ENCODE measurements at regions not wholly inside any gene's neighbourhood (a gene's known extent, or its start where the extent isn't known, plus 50 kb on each side); places are given as distances from the start of the nearest gene placed in this dataset.

GRCh38 chr2:349390-349789 is 61.5 kb upstream of the ALKAL2 start:
- Histone ChIP-seq H3K79me1 (ENCODE audit: low read depth, low read length) (no peaks in the 10 kb centered on the region), H4K8ac (ENCODE audit: extremely low read depth, insufficient read depth, low read length) (no peak overlapping the region), H4K20me1 (replicated peaks in 1 of 2; ENCODE audit: control insufficient read depth in 1 of 2, insufficient read depth in 2 of 2, low read length in 2 of 2) (no peaks in the 10 kb centered on the region), H3K27ac (ENCODE audit: low read depth, low read length) (no peak overlapping the region), H3K4me3 (ENCODE audit: extremely low read depth in 1 of 4, insufficient read depth in 2 of 4, low read depth in 3 of 4, low read length in 4 of 4) (no peak overlapping the region), H3K9me3 (ENCODE audit: insufficient read depth in 2 of 2, low read depth in 1 of 2, low read length in 1 of 2) (no peaks in the 10 kb centered on the region), H3K4me1 (replicated peaks in 1 of 4; ENCODE audit: control insufficient read depth in 3 of 4, insufficient read depth in 4 of 4, low read length in 3 of 4) (no peaks in the 10 kb centered on the region), H3K79me2 (ENCODE audit: control insufficient read depth in 1 of 2, insufficient read depth in 2 of 2, low read length in 2 of 2) (no peaks in the 10 kb centered on the region), H2BK5ac (ENCODE audit: low read depth, low read length) (no peak overlapping the region), H2AK5ac (ENCODE audit: low read depth, low read length) (no peak overlapping the region), H2BK120ac (replicated peaks; ENCODE audit: low read depth, low read length) (no peak overlapping the region), H3K23ac (ENCODE audit: insufficient read length) (no peak overlapping the region), H2BK20ac (ENCODE audit: low read length) (no peak overlapping the region), H3K9ac (replicated peaks in 1 of 4; ENCODE audit: extremely low read depth in 1 of 4, low read depth in 3 of 4, low read length in 3 of 4) (no peak overlapping the region), H3K56ac (replicated peaks; ENCODE audit: insufficient read length, low read depth, low read length) (no peak overlapping the region), H3K27me3 (replicated peaks in 1 of 4; ENCODE audit: control insufficient read depth in 3 of 4, extremely low read depth in 1 of 4, insufficient read depth in 3 of 4, low read length in 3 of 4) (no peaks in the 10 kb centered on the region), H3K14ac (ENCODE audit: insufficient read length) (no peak overlapping the region), H3K36me3 (ENCODE audit: control insufficient read depth in 2 of 4, insufficient read depth in 4 of 4, low read length in 3 of 4) (no peaks in the 10 kb centered on the region), H3K23me2 (ENCODE audit: low read depth, low read length) (no peaks in the 10 kb centered on the region), H2BK12ac (ENCODE audit: low read depth, low read length) (no peak overlapping the region), H3K4me2 (ENCODE audit: insufficient read depth in 1 of 2, low read depth in 2 of 2, low read length in 2 of 2) (no peak overlapping the region), H3K18ac (ENCODE audit: extremely low read depth, low read length) (no peak overlapping the region), H4K91ac (replicated peaks; ENCODE audit: insufficient read length, low read length) (no peak overlapping the region), H2BK15ac (ENCODE audit: low read length) (no peak overlapping the region), H2AFZ (ENCODE audit: low read length) (no peak overlapping the region), H3K4ac (replicated peaks; ENCODE audit: insufficient read length, low read depth, low read length) (no peak overlapping the region), H4K5ac (ENCODE audit: insufficient read length, low read depth, low read length) (no peak overlapping the region)
- ChIA-PET CTCF (ENCODE audit: partially characterized antibody) (no interaction called here), POLR2A (ENCODE audit: partially characterized antibody) (no interaction called here)
- WGBS, 2 experiments (ENCODE audit: extremely low coverage in 1 of 2, insufficient coverage in 1 of 2, insufficient read length in 1 of 2, insufficient replicate concordance in 2 of 2, low coverage in 1 of 2, low lambda C conversion rate in 2 of 2, missing lambda C conversion rate in 1 of 2), result 96% methylated on average over 3 of the region's 3 CpGs; no CpG with 5 or more reads in 1 of the 2 experiments
- FAIRE-seq (no peak), DNase-seq (ENCODE audit: low read depth in 1 of 2, low spot score in 2 of 2) (no peak)
- TF ChIP-seq RBBP5 (IDR thresholded peaks at IDR 0.05; ENCODE audit: borderline replicate concordance, low read depth, low read length), result no peak
